ENCODE measurements at regions not wholly inside any gene's neighbourhood (a gene's known extent, or its start where the extent isn't known, plus 50 kb on each side); places are given as distances from the start of the nearest gene placed in this dataset.

GRCh38 chr4:30610361-30610760 is 109.8 kb upstream of the PCDH7 start:
- no peaks in the 10 kb centered on the region for H3K4me1 ChIP-seq (ENCODE audit: insufficient read depth, low read length, severe bottlenecking)
- no peaks in the 10 kb centered on the region for H3K36me3 ChIP-seq (ENCODE audit: insufficient read depth, low read length)
- no peaks in the 10 kb centered on the region for H3K9me3 ChIP-seq (ENCODE audit: low read length)
- H3K4me2 ChIP-seq (ENCODE audit: low read length): no peak overlapping the region
- H3K27ac ChIP-seq (ENCODE audit: low read depth, low read length, poor library complexity, severe bottlenecking): no peak overlapping the region
- H2AFZ ChIP-seq (ENCODE audit: low read length): no peak overlapping the region
- TF ChIP-seq EZH2 (IDR thresholded peaks at IDR 0.05; ENCODE audit: borderline replicate concordance, low read length) (no peak), CTCF (IDR thresholded peaks at IDR 0.05; ENCODE audit: low read length) (no peak)
- no peaks in the 10 kb centered on the region for H3K27me3 ChIP-seq (ENCODE audit: insufficient read depth, low read length)
- no peak overlapping the region for H3K4me3 ChIP-seq (ENCODE audit: low read depth, low read length, poor library complexity, severe bottlenecking)
- H3F3A ChIP-seq (ENCODE audit: insufficient read depth, low read length): no peaks in the 10 kb centered on the region
- H3K9ac ChIP-seq (ENCODE audit: low read length): no peak overlapping the region
- no peaks in the 10 kb centered on the region for H3K9me2 ChIP-seq (ENCODE audit: low read depth, low read length)
- no peaks in the 10 kb centered on the region for H4K20me1 ChIP-seq (ENCODE audit: insufficient read depth, low read length)
- H3K79me2 ChIP-seq (ENCODE audit: insufficient read depth, low read length): no peaks in the 10 kb centered on the region

DNA sequence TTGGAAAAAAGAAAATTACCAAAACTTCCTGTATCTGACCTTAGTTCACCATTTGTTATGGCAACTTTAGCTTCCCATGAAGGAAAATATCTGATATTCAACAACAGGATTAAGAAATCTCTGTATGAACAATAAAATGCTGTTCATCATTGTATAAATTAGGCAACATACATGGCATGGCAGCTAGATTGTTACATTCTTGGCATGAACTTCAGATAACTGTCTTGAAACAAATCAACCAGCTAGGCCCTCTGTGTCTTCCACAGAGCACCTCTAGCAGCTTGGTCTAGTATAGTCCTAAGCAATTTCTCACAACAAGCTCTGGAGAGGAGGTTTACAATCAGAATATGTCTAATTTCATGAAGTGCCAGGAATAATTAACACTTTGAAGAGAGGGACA is 105.4 kb upstream of the PCDH7 start:
- H2AFZ ChIP-seq (ENCODE audit: low read length): no peak overlapping the region

GRCh38 chr4:30616942-30617646 is 103.1 kb upstream of the PCDH7 start:
- no peak overlapping the region for H3K4me2 ChIP-seq (ENCODE audit: low read length)
- H3K36me3 ChIP-seq (ENCODE audit: insufficient read depth, low read length): no peaks in the 10 kb centered on the region
- no peaks in the 10 kb centered on the region for H3F3A ChIP-seq (ENCODE audit: insufficient read depth, low read length)
- no peaks in the 10 kb centered on the region for H3K9me2 ChIP-seq (ENCODE audit: low read depth, low read length)
- no peaks in the 10 kb centered on the region for H3K79me2 ChIP-seq (ENCODE audit: insufficient read depth, low read length)
- no peak overlapping the region for H3K27ac ChIP-seq (ENCODE audit: low read depth, low read length, poor library complexity, severe bottlenecking)
- no peaks in the 10 kb centered on the region for H4K20me1 ChIP-seq (ENCODE audit: insufficient read depth, low read length)
- no peaks in the 10 kb centered on the region for H3K4me1 ChIP-seq (ENCODE audit: insufficient read depth, low read length, severe bottlenecking)
- H3K27me3 ChIP-seq (ENCODE audit: insufficient read depth, low read length): no peaks in the 10 kb centered on the region
- H2AFZ ChIP-seq (ENCODE audit: low read length): no peak overlapping the region
- no peak overlapping the region for H3K9ac ChIP-seq (ENCODE audit: low read length)
- no peaks in the 10 kb centered on the region for H3K9me3 ChIP-seq (ENCODE audit: low read length)
- H3K4me3 ChIP-seq (ENCODE audit: low read depth, low read length, poor library complexity, severe bottlenecking): no peak overlapping the region
- TF ChIP-seq CTCF (IDR thresholded peaks at IDR 0.05; ENCODE audit: low read length) (no peak), EZH2 (IDR thresholded peaks at IDR 0.05; ENCODE audit: borderline replicate concordance, low read length) (no peak)

More for the DNA sequence above, 105.4 kb upstream of the PCDH7 start:
- no peak overlapping the region for H3K27ac ChIP-seq (ENCODE audit: low read depth, low read length, poor library complexity, severe bottlenecking)
- H3K36me3 ChIP-seq (ENCODE audit: insufficient read depth, low read length): no peaks in the 10 kb centered on the region
- no peak overlapping the region for H3K9ac ChIP-seq (ENCODE audit: low read length)
- no peaks in the 10 kb centered on the region for H3K79me2 ChIP-seq (ENCODE audit: insufficient read depth, low read length)
- no peaks in the 10 kb centered on the region for H3F3A ChIP-seq (ENCODE audit: insufficient read depth, low read length)
- H4K20me1 ChIP-seq (ENCODE audit: insufficient read depth, low read length): no peaks in the 10 kb centered on the region
- no peaks in the 10 kb centered on the region for H3K27me3 ChIP-seq (ENCODE audit: insufficient read depth, low read length)
- no peaks in the 10 kb centered on the region for H3K9me3 ChIP-seq (ENCODE audit: low read length)
- H3K4me1 ChIP-seq (ENCODE audit: insufficient read depth, low read length, severe bottlenecking): no peaks in the 10 kb centered on the region
- TF ChIP-seq EZH2 (IDR thresholded peaks at IDR 0.05; ENCODE audit: borderline replicate concordance, low read length): no peak
- no peak for TF ChIP-seq CTCF (IDR thresholded peaks at IDR 0.05; ENCODE audit: low read length)
- H3K4me3 ChIP-seq (ENCODE audit: low read depth, low read length, poor library complexity, severe bottlenecking): no peak overlapping the region
- H3K9me2 ChIP-seq (ENCODE audit: low read depth, low read length): no peaks in the 10 kb centered on the region
- no peak overlapping the region for H3K4me2 ChIP-seq (ENCODE audit: low read length)
